Type B pancreatic cell (in vitro differentiated cells): ENCODE measurements at regions not wholly inside any gene's neighbourhood (a gene's known extent, or its start where the extent isn't known, plus 50 kb on each side); places are given as distances from the start of the nearest gene placed in this dataset.

Source experiments
- DNase-seq: peaks from one replicate; pipeline ENCODE4 v3.0.0; 2021; ENCODE audit warnings: mixed read lengths; ENCODE audit not compliant: unreplicated experiment; ENCODE audit errors: extremely low spot score
- H3K27ac Mint-ChIP-seq: 2 replicates; pipeline ENCODE4 v1.8.0; 2021; ENCODE audit warnings: mild to moderate bottlenecking, mixed read lengths
- H3K27me3 Mint-ChIP-seq: 2 replicates; pipeline ENCODE4 v1.8.0; 2021; ENCODE audit warnings: mixed read lengths
- H3K36me3 Mint-ChIP-seq: 2 replicates; pipeline ENCODE4 v1.8.0; 2021; ENCODE audit warnings: mixed read lengths
- H3K4me1 Mint-ChIP-seq: one replicate; pipeline ENCODE4 v1.8.0; 2021; ENCODE audit warnings: mixed read lengths; ENCODE audit not compliant: unreplicated experiment
- H3K4me3 Mint-ChIP-seq: 2 replicates; pipeline ENCODE4 v1.8.0; 2021; ENCODE audit warnings: mild to moderate bottlenecking, mixed read lengths
- H3K9me3 Mint-ChIP-seq: 2 replicates; pipeline ENCODE4 v1.8.0; 2021; ENCODE audit warnings: mixed read lengths
- TF ChIP-seq, protein P1 (sequence below): fragments of 200-600 bp; sonication (generic); conservative IDR thresholded peaks from 2 replicates; pipeline ENCODE4 v1.5.0; 2021; ENCODE audit warnings: antibody characterized with exemption, mild to moderate bottlenecking

GRCh38 chr12:46676797-46677520, 148.8 kb downstream of the SLC38A4 start:
- Mint-ChIP-seq H3K27ac (peak overlapping the region; percentile 67), H3K27me3 (no peaks in the 10 kb centered on the region), H3K36me3 (no peaks in the 10 kb centered on the region), H3K9me3 (no peaks in the 10 kb centered on the region), H3K4me1 (peaks cover 7% of the 10 kb centered on the region), H3K4me3 (no peak overlapping the region)
- DNase-seq, result no peak
- TF ChIP-seq, protein P1, sequence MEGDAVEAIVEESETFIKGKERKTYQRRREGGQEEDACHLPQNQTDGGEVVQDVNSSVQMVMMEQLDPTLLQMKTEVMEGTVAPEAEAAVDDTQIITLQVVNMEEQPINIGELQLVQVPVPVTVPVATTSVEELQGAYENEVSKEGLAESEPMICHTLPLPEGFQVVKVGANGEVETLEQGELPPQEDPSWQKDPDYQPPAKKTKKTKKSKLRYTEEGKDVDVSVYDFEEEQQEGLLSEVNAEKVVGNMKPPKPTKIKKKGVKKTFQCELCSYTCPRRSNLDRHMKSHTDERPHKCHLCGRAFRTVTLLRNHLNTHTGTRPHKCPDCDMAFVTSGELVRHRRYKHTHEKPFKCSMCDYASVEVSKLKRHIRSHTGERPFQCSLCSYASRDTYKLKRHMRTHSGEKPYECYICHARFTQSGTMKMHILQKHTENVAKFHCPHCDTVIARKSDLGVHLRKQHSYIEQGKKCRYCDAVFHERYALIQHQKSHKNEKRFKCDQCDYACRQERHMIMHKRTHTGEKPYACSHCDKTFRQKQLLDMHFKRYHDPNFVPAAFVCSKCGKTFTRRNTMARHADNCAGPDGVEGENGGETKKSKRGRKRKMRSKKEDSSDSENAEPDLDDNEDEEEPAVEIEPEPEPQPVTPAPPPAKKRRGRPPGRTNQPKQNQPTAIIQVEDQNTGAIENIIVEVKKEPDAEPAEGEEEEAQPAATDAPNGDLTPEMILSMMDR, result no peak

DNA sequence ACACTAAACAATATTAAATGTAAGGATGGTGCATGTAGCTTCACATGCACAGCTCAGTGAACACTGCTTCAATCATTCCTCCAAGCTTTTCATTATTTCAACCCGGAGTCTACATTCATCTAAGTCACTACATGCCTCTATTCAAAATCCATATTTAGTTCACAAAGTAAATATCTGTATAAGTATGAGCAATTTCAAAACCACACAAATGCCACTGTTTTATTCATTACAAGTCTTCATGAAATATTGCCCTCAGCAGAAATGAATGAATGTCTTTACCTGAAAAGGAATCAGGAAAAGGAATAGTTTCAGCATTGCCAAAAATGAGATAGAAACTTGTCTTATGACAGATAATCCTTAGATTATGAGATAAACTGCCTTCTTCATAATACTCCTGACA, 149.4 kb downstream of the SLC38A4 start:
- H3K27me3 Mint-ChIP-seq, result no peaks in the 10 kb centered on the region
- no peak overlapping the region for H3K4me3 Mint-ChIP-seq
- H3K36me3 Mint-ChIP-seq, result no peaks in the 10 kb centered on the region
- TF ChIP-seq, protein P1, result no peak
- peaks cover 7% of the 10 kb centered on the region for H3K4me1 Mint-ChIP-seq
- no peak for DNase-seq
- H3K9me3 Mint-ChIP-seq, result no peaks in the 10 kb centered on the region
- H3K27ac Mint-ChIP-seq, result peak overlapping the region; percentile 67

DNA sequence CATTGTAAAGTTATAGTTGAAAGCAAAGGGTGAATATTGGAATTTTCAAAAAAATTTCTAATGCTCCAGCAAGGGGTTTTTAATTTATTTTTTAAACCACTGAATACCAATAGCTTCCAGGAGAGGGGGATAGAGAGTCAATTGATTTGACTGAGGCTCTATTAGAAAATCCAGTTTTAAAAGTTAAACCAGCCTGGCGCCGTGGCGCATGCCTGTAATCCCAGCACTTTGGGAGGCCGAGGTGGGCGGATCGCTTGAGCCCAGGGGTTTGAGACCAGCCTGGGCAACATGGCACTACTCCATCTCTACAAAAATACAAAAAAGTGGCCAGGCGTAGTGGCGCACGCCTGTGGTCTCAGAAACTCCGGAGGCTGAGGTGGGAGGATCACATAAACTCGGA, 150.1 kb downstream of the SLC38A4 start:
- Mint-ChIP-seq H3K9me3 (no peaks in the 10 kb centered on the region), H3K4me3 (no peak overlapping the region), H3K27ac (no peak overlapping the region), H3K36me3 (no peaks in the 10 kb centered on the region), H3K4me1 (peaks cover 7% of the 10 kb centered on the region), H3K27me3 (no peaks in the 10 kb centered on the region)
- DNase-seq, result no peak
- TF ChIP-seq, protein P1, result peak; percentile 84

DNA sequence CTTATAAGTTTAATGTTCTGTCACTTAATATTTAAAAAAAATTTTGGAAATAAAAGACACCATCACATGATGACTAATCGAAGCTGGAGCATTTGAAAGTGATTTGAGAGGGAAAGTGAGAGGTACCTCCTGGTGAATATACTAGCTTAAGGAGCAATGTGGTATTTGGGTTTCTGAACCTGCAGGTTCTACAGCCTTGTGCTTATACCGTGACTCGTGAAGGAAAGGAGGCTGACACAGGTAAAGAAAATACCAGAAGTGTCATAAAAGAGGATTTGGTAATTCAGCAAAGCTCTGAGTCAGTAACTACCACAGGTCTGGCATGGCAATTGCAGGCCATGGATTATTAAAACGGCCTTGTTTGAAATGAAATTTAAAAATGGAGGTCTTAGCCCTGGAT, 151.0 kb downstream of the SLC38A4 start:
- no peak overlapping the region for H3K4me3 Mint-ChIP-seq
- DNase-seq, result no peak
- no peaks in the 10 kb centered on the region for H3K27me3 Mint-ChIP-seq
- H3K27ac Mint-ChIP-seq, result no peak overlapping the region
- peaks cover 7% of the 10 kb centered on the region for H3K4me1 Mint-ChIP-seq
- H3K9me3 Mint-ChIP-seq, result peaks cover 4% of the 10 kb centered on the region
- no peaks in the 10 kb centered on the region for H3K36me3 Mint-ChIP-seq
- TF ChIP-seq, protein P1, result no peak

DNA sequence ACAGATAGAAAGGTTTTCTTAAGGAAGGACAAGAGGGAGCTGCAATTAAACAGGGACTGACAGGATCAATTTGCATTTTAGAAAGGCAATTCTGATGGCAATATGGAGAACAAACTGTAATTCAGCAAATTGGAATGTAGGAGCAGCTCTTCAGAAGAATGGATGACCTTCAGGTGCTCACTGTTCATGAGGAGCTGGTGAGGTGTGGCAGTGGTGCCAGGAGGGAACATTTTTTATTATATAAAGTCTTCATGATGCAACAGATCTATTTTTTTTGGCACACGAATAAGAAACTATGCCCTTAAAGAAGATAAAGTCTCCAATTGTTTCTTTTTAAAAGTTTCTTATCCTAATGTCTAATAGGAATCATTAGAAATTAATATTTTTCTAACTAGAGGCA, 151.7 kb downstream of the SLC38A4 start:
- no peak for DNase-seq
- Mint-ChIP-seq H3K9me3 (peaks cover 4% of the 10 kb centered on the region), H3K4me1 (peaks cover 7% of the 10 kb centered on the region), H3K36me3 (no peaks in the 10 kb centered on the region), H3K27ac (no peak overlapping the region), H3K4me3 (no peak overlapping the region), H3K27me3 (no peaks in the 10 kb centered on the region)
- TF ChIP-seq, protein P1, result no peak
